NCI-H446 (cell line): ENCODE measurements at regions not wholly inside any gene's neighbourhood (a gene's known extent, or its start where the extent isn't known, plus 50 kb on each side); places are given as distances from the start of the nearest gene placed in this dataset.
A peak's percentile ranks its signal among the peaks of the same experiment; 100 is the strongest.
"Not testable (repeated sequence)": the region's sequence is repeated elsewhere in the genome, so short reads cannot be mapped to it uniquely, and the experiment has no call there.

Experiments used
- DNase-seq, 2 experiments: peaks; one replicate each; lab custom pipeline; 2025; lab: John Stamatoyannopoulos, UW

DNA sequence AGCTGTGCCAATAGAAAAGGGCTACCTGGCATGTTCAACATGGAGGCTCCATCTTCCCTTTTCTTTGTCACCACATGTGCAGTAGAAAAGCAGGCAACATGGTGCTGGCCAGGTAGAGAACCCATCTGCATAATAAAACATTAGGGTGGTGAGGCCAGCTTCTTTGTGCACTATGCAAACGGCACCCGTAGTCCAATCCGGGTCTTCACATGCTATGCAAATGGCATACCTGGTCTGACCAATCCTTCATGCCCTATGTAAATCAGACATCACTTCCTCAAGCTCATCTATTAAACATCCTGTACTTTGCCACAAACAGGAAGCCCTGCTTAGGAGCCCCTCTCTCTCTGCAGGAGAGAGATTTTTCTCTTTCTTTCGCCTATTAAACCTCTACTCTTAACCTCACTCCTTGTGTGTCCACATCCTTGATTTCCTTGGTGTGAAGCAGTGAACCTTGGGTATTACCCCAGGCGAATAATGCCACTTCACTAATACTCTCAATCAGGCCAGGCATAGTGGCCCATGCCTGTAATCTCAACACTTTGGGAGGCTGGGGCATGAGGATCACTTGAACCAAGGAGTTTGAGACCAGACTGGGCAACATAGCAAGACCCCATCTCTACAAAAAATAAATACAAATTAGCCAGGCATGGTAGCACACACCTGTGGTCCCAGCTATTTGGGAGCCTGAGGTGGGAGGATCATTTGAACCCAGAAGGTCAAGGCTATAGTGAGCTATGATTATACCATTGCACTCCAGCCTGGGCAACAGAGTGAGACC, 111.3 kb upstream of the MRI1 start:
- DNase-seq = no peak

DNA sequence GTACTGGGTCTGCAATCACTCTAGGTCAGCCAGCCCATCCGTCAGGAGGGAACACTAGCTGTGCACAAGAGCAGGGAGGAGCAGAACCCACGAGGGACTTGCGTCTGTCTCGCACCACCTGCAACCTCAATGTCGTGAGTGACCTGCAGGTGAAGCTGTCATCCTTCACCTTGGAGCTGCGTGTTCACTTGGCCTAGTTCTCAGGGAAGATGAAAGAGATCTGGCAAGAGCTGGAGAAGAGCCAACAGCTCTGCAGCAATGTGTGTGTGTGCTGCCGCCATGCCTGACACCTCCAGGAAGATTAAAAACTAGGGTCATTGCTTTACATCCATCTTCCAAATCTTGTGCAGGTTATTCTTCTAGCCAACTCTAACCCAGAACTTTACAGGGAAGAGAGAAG, 117.6 kb upstream of the MRI1 start:
- DNase-seq = no peak

DNA sequence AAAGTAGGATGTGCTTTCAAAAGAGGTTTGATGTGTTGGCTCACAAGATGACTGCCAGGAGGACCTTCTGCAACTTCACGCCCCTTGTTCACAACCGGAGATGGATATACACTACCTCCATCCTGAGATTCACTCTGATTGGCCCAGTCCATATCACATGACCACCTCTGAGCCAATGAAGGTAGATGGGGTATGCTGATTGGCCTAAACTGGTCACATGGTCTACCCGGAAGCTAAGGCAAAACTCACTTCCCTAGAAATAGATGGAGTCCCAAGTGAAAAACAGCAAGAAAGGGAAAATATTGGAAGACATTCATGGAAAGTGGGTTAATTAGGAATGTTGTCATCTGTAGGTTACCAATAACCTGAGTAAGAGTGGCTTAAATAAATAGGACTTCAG, 119.7 kb upstream of the MRI1 start:
- DNase-seq = no peak

DNA sequence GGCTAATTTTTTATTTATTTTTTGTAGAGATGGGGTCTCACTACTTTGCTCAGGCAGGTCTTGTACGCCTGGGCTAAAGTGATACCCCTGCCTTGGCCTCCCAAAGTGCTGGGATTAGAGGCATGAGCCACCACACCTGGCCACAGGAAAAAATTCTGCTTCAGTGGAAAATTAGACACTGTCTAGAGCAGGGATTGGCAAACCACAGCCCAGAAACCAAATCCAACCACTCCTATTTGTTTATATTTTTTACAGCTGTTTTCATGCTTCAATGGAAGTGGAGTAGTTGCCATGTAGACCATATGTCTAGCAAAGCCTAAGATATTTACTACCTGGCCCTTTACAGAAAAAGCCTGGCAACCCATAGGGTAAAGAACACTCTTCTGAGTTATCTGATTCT, 123.7 kb upstream of the MRI1 start:
- DNase-seq = no peak

DNA sequence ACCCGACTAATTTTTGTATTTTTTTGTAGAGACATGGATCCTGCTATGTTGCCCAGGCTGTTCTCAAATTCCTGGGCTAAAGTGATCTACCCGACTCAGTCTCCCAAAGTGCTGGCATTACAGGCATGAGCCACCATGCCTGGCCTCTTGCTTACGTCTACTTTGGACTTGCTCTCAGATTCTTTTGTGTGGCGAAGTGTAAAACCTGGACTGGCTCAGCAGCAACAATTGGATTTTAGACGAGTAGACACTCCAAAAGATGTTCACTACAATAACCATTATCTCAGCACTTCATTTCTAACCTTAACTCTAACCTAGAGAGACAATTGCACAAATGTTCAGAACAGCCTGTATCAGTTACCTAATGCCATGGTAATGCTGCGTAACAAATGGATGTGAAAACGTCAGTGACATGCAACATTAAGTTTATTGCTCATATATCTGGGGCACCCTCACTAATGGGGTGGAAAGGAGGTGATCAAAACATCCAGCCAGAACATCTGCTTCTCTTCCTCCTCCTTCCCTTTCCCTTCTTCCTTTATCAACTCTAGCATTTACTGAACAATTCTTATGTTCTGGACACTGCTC, 124.9 kb upstream of the MRI1 start:
- DNase-seq = no peak

DNA sequence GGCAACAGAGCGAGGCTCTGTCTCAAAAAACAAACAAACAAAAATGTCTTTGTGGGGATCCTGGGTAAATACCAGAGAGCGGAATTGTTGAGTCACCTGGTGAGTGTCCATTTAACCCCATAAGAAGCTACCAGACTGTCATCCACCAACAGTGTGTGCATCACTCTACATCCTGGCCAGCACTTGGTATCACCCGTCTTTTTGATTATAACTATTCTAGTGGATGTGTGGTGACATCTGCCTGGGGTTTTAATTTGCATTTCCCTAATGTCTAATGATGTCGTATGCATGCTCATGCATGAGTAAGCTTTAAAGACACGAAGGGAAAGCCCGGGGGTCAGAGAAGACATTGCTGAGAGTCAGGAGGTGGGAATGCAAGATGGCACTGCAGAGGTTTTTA, 126.7 kb upstream of the MRI1 start:
- no peak for DNase-seq

DNA sequence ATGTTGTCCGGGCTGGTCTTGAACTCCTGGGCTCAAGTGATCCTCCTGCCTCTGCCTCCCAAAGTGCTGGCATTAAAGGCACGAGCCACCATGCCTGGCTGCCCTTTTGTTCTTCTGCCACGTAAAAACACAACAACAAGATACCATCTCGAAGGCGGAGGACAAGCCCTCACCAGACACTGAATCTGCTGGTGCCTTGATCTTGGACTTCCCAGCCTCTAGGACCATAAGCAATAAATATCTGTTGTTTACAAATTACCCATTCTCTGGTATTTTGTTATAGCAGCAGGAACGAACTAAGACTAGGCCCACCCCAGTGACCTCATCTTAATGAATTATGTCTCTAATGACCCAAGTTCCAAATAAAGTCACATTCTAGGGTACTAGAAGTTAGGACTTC, 128.4 kb upstream of the CACNA1A start:
- DNase-seq = no peak

DNA sequence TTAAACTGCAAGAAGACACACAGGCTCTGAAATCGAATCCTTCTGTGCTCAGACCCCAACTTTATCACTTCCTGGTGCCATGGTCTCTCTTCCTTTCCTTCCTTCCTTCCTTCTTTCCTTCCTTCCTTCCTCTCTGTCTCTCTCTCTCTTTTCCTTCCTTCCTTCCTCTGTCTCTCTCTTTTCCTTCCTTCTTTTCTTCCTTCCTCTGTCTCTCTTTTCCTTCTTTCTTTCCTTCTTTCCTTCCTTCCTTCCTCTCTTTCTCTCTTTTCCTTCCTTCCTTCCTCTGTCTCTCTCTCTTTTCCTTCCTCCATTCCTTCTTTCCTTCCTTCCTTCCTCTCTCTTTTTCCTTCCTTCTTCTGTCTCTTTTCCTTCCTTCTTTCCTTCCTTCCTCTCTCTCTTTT, 127.2 kb upstream of the CACNA1A start:
- DNase-seq = no peak

DNA sequence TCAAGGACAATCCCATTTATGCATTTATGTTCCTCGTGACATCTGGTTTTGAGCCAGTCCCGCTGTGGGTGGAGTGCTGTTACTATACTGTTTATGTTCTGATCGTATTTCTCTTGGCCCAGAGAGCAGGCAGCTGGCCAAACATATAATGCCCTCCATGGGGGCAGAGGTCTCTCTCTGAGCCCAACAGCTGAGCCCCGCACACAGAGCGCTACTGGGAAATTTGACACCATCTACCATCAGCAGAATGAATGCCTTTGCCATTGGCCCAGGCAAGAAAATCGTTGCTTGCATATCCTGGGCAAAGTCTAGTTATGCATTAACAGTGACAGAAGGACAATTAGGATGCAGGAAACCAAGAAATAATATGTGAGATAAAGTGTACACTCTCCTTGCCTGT, 126.8 kb upstream of the CACNA1A start:
- DNase-seq = peak in 1 of 2 experiments; percentile 75

DNA sequence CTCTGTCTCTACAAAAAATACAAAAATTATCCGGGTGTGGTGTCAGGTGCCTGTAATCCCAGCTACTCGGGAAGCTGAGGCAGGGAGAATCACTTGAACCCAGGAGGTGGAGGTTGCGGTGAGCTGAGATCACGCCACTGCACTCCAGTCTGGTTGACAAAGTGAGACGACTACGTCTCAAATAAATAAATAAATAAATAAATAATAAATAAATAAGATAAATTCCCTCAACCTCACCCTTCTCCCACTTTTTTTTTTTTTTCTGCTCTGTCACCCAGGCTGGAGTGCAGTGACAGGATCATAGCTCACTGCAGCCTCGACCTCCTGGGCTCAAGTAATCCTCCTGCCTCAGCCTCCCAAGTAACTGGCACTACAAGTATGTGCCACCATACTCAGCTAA, 125.9 kb upstream of the CACNA1A start:
- not testable (repeated sequence) for DNase-seq

DNA sequence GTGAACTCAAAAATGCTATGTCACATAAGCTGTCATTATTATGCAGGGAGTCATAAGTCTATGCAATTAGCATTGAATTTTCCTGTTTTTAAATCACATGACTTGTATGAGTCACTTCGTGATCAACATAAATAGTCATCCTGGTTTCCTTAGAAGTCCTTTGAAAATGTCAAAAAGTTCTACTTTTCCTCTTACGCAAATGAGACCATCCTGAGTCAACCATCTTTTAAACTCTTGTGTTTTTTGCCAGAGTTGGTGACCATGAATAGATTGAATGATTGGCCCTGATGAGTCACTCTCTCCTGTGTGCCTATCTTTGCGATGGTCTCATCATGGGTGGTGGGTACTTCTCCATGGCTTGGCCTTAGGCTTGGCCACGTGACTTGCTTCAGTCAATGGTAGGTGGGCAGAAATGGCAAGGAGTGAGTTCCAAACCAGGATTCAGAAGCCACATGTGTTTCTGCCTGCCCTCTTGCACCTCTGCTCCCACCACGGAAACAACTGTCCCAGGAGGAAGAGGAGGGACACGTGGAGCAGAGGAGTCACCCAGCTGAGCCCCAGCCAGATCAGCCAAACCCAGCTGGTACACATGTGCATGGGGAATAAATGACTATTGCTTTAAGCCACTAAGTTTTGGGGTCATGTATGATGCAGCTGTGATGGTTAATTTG, 123.5 kb upstream of the CACNA1A start:
- no peak for DNase-seq

DNA sequence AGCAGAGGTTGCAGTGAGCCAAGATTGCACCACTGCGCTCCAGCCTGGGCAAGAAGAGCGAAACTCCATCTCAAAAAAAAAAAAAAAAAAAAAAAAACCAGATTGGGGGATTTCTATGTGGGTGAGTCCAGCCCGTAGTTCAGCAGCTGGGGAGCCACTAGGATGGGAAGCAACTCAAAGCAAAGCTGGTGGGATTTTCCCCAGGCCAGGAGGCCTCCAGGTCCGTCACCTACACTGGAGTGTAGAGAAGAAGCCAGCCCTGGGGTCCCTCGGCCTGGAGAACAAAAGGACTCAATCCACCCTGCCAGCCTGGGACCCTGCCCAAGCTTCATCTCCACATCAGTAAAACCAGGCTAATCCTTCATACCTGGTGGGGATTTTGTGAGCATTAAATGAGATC, 121.3 kb upstream of the CACNA1A start:
- no peak for DNase-seq

DNA sequence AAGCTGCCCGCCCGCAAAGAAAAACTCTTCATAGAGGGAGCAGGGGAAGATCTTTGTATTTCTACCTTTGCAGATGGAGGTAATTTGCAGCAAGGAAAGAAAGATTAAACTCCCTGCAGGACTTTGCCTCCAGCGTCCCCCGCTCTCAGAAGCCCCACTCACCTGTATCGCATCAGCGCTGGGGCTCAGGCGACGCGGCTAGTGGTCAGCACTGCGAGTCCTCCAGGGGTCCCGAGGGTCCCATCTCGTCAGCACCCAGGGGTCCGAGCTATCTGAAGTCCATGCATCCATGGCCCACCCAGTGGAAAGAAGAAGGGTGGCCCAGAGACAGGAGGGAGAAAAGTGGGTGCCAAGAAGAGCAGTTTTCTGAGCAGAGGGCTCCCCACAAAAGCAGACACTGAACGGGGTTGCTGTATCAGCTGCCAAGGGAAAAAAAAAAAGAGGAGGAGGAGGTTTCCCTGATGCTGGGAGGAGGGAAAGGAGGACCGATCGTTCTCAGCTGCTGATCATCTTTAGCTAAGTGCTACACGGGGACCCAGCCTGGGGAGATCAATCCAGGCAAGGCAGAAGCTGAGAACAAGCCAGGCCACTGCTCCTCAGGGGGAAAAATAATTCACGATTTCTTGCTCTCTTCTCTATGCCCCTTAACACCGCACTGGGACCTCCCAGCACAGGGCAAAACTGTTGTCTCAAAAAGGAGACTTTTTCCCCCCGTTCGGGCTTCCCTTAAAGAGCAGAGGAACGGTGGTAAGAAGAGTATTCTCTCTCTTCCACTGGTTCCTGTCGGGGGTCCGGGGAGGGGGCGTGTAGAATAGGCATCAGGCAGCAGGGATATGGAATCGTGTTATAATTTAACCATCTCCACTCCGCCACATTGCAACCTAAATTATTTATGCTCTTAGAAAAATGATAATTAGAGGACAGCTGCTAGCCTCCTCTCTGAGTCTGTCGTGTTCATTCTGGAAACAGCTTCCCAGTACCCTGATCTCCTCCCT, 117.7 kb upstream of the CACNA1A start:
- DNase-seq = no peak

DNA sequence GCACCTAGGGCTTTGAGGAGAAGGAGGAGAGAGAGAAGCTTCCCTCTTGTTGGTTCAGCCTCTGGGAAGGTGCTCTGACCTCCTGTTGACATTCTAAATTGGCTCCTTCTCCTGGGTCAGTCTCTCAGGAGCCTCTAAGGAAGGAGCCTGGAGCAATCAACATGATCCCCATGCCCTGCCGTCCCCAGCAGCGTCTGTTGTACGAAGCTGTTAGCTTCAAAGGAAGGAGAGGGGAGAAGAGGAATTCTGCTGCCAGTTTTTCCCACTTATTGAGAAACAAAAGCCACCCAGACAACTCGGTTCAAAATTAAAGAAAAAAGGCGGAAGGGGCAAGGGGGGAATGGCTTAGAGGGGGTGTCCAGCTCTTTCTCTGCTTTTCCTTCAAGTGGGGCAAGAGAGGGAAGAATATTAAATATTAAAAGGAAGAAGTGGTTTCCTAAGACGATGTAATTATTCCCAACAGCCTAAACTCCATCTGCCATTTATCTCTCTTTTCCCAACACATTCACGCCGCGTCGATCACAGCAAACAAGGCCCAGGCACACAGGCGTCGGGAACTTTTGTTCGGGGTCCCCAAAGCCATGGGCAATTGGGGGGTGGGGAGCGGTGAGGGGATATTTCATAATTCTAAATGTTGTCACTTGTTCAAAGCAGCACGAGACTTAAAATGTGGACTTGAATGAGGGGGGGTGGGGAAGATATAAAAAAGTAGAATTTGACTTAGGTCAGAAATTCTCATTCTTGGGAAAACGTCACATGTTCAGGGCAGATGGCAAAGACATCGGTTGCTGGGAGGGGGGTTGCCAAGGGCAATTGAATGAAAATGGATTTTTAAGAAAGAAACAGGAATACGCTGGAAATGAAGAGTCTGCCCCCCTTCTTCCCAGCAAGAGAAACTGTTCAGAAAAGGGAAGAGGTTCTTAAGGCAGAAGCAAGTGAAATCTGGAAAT, 116.8 kb upstream of the CACNA1A start:
- no peak for DNase-seq

DNA sequence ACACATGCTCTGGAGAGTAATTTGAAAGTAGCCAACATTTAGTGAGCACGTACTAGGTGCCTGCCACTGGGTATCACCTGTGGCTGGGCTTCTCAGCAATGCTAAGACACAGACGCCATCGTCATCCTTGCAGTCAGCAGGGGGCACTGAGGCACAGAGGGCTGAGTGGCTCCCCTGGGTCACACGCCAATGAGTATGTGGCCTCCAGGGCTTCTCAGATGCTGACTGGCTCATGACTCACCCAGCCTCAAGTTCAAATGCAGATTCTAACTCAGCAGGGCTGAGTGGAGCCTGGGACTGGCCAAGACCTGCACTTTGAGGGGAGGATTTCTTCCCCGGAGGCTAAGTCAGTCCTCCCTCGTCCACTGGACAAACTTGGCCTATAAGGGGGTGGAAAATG, 115.1 kb upstream of the CACNA1A start:
- no peak for DNase-seq

DNA sequence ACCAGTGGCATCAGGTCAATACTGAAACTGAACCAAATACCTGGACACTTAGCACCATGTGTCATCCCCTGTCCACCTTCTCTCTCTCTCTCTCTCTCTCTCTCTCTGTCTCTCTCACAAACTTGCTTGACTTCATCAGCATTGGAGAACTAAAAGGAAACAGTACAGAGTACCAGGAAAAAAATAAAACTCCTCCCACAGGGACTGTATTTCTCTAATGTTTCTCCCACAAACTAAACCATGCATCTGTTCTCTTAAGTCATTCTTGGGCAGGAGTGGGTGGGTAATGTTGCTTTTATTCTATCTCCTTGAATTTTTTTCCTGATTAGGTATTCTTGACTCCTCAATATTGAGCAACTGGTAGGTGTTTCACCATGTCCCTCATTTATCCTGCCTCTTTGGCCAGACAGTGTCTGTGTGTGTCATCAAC, 112.9 kb upstream of the CACNA1A start:
- DNase-seq = no peak

DNA sequence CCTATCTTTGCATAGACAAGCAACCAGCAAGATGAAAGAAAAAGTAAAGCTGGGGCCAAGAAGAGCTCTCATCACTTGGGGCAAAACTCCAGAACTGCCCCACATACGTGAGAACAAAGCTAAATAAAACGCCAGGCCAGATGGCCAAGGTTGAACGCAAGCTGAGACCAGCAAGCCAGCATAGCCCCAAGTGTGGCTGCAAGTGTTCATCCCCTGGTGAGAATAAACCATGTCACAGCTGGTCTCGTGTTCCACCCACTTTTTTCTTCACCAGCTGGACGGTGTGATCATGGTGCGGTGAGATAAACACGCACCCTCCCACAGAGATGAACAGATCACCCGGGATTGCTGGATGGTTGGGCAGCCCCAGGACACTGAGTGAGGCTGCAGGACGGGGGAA, 109.6 kb upstream of the CACNA1A start:
- DNase-seq = no peak

DNA sequence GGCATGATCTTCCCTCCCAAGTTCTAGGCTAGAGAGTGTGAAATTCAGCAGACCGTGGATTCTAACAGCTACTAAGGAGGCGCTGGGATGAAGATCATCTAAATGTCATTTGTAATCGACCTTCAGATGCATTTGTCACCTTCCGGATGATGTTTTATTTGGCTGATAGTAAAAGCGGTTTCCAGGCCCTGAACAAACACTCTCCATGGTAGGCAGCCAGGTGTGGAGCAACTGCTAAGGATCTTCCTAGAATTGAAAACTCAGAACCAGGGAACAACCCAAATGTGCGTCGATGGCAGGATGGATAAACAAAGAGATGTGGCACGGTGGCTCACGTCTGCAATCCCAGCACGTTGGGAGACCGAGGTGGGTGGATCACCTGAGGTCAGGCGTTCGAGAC, 107.2 kb upstream of the CACNA1A start:
- DNase-seq = no peak

DNA sequence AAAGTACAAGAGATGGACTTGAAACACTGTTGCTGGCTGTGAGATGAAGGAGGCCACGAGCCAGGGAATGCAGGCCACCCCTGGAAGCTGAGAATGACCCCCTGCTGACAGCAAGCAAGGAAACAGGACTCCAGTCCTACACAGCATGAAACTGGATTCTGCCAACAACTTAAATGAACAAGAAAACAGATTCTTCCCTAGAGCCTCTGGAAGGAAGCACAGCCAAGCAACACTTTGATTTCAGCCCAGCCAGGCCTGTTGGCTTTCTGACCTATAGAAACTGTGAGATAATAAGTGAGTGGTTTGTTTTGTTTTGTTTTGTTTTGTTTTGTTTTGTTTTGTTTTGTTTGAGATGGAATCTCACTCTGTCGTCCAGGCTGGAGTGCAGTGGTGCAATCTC, 105.3 kb upstream of the CACNA1A start:
- DNase-seq = no peak

DNA sequence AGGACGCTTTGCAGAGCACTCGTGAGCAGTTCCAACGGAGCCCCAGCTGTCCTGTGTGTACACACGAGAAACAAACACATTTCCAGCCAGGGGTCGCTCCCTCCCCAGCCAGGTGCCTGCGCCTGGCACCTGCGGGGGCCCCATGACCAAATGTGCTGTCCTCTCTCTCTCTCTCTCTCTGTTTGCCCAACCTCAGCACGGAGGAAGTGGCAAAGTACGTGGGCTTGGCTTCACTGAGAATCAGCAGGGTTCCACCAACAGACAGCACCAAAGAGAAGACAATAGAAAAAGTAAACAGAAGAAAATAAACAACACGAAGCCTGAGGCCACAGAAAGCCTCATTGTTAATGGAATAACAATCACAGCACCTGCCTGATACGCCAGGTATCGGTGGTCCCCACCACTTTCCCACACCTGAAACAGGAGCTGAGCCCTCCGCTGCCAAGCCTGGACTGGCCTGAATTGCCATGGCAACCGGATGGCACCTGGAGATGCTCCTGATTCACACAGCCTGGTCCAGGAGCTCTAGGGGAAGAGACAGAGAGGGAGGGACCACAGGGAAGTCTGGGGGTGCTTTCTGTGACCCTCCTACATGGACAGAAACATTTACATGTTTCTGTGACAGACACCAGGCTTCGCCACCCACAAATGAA, 103.9 kb upstream of the CACNA1A start:
- no peak for DNase-seq

DNA sequence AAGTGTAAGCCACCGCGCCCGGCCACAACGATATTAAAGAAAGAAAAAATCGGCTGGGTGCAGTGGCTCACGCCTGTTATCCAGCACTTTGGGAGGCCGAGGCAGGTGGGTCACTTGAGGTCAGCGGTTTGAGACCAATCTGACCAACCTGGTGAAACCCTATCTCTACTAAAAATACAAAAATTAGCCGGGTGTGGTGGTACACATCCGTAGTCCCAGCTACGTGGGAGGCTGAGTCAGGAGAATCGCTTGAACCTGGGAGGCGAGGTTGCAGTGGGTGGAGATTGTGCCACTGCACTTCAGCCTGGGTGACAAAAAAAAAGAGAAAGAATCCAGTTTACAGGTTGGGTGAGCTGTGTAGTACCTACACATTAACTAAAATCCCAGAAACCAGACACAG, 99.9 kb upstream of the CACNA1A start:
- DNase-seq = no peak
